ENCODE measurements at regions not wholly inside any gene's neighbourhood (a gene's known extent, or its start where the extent isn't known, plus 50 kb on each side); places are given as distances from the start of the nearest gene placed in this dataset.

DNA sequence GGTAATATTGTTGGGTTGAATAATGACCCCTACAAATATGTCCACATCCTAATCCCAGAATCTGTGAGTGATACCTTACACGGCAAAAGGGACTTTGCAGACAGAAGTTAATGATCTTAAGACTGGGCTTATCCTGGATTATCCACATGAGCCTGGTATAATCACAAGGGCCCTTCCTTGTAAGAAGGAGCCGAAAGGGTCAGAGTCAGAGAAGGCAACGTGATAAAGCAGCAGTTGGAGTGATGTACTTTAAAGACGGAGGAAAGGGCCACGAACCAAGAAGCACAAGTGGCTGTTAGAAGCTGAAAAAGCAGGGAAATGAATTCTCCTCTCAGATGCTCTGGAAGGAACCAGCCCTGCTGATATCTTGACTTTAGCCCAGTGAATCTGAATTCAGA is 137.8 kb downstream of the UTP18 start:
- Histone ChIP-seq H3K9me3 (no peaks in the 10 kb centered on the region), H3K4me1 (no peaks in the 10 kb centered on the region), H3K27ac (no peak overlapping the region), H3K36me3 (no peaks in the 10 kb centered on the region), H3K4me3 (no peak overlapping the region), H3K27me3 (peaks cover 0 to 4% (median 0%) of the 10 kb centered on the region in 3 donors)
- 61 to 73% (median 71%) methylated on average over 5 of the region's 5 CpGs for WGBS, 5 donors
- intact Hi-C loops (cut with DNase I; ENCODE audit: low total_unique reads): no loop called here
- no peak for DNase-seq
- TF ChIP-seq, protein P1, sequence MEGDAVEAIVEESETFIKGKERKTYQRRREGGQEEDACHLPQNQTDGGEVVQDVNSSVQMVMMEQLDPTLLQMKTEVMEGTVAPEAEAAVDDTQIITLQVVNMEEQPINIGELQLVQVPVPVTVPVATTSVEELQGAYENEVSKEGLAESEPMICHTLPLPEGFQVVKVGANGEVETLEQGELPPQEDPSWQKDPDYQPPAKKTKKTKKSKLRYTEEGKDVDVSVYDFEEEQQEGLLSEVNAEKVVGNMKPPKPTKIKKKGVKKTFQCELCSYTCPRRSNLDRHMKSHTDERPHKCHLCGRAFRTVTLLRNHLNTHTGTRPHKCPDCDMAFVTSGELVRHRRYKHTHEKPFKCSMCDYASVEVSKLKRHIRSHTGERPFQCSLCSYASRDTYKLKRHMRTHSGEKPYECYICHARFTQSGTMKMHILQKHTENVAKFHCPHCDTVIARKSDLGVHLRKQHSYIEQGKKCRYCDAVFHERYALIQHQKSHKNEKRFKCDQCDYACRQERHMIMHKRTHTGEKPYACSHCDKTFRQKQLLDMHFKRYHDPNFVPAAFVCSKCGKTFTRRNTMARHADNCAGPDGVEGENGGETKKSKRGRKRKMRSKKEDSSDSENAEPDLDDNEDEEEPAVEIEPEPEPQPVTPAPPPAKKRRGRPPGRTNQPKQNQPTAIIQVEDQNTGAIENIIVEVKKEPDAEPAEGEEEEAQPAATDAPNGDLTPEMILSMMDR (IDR thresholded peaks at IDR 0.05): no peak
- no peak for TF ChIP-seq POLR2AphosphoS5 (IDR thresholded peaks at IDR 0.05)
- TF ChIP-seq EP300 (IDR thresholded peaks at IDR 0.05): no peak
- TF ChIP-seq POLR2A (IDR thresholded peaks at IDR 0.05): no peak

DNA sequence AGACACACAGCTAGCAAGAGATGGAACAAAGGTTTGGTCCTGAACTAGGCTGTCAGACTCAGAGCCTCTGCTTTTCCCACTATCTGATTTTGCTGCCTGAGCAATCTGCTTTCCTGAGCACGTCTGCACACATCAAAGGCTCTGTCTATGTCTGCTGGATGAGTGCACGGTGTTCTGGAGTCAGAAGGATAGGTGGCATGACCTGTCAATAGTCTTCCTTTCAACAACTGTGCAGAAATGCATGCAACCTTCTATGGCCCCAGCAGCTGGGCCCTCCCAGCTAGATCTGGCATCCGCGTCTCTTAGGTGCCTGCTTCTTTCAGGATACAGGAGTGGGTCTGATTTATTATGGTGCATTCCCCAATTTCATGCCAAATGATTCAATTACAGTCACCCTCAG is 138.3 kb downstream of the UTP18 start:
- Histone ChIP-seq H3K27ac (no peak overlapping the region), H3K4me3 (no peak overlapping the region), H3K9me3 (no peaks in the 10 kb centered on the region), H3K36me3 (no peaks in the 10 kb centered on the region), H3K27me3 (peaks cover 0 to 1% (median 0%) of the 10 kb centered on the region in 3 donors), H3K4me1 (no peaks in the 10 kb centered on the region)
- DNase-seq: no peak
- intact Hi-C loops (cut with DNase I; ENCODE audit: low total_unique reads): no loop called here
- TF ChIP-seq POLR2A (IDR thresholded peaks at IDR 0.05) (no peak), EP300 (IDR thresholded peaks at IDR 0.05) (no peak), POLR2AphosphoS5 (IDR thresholded peaks at IDR 0.05) (no peak)
- TF ChIP-seq, protein P1 (IDR thresholded peaks at IDR 0.05): no peak
- WGBS, 5 donors: 48 to 57% (median 54%) methylated on average over 4 of the region's 4 CpGs

DNA sequence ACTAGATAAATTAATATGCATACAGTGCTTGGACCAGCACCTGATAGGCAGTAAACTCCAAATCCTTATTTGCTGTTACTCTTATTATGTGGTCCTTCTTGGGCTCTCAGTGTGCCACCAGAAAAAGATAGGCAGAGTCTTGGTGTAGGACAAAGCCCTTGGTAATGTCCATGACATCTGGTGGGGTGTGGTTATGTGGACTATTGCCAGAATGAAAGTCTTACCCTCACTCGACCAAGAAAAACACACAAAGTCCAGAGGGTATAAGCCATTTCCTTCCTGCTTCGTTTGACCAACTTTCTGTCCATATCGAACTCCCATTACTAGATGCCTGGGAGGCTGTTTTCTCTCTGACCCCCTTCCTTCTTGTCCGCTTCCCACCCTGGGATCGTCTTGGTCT is 140.9 kb downstream of the UTP18 start:
- no peaks in the 10 kb centered on the region for H3K27me3 ChIP-seq
- H3K36me3 ChIP-seq: no peaks in the 10 kb centered on the region
- TF ChIP-seq, protein P1 (IDR thresholded peaks at IDR 0.05): no peak
- no peak for TF ChIP-seq EP300 (IDR thresholded peaks at IDR 0.05)
- no peak for TF ChIP-seq POLR2AphosphoS5 (IDR thresholded peaks at IDR 0.05)
- TF ChIP-seq POLR2A (IDR thresholded peaks at IDR 0.05): no peak
- H3K27ac ChIP-seq: no peak overlapping the region
- H3K9me3 ChIP-seq: no peaks in the 10 kb centered on the region
- intact Hi-C loops (cut with DNase I; ENCODE audit: low total_unique reads): no loop called here
- no peak for DNase-seq
- H3K4me3 ChIP-seq: no peak overlapping the region
- H3K4me1 ChIP-seq: no peaks in the 10 kb centered on the region
- 53 to 72% (median 64%) methylated on average over 4 to 5 of the region's 5 CpGs for WGBS, 5 donors

DNA sequence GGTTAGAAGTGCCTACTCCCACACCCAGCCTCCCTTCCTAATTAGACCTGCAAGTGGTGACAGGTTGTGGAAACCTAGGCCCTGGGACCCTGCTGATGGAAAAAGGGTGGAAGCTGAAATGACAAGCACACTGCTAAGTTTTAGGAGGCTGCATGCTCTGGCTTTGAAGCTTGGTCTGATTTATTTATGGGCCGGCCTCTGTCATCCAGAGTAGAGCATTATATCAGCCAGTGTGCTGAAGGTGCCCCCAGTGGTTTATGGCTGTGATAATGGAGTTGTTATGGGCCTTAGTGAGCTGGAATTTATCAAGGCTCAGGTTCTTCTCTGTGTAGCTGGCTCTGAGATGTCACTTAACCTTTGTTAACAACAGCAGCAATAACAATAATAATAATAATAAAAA is 142.6 kb downstream of the UTP18 start:
- intact Hi-C loops (cut with DNase I; ENCODE audit: low total_unique reads): no loop called here
- 75 to 91% (median 81%) methylated on average over 1 of the region's 1 CpG for WGBS, 5 donors
- Histone ChIP-seq H3K27ac (no peak overlapping the region), H3K9me3 (no peaks in the 10 kb centered on the region), H3K27me3 (no peaks in the 10 kb centered on the region), H3K4me1 (no peaks in the 10 kb centered on the region), H3K36me3 (no peaks in the 10 kb centered on the region), H3K4me3 (no peak overlapping the region)
- no peak for TF ChIP-seq EP300 (IDR thresholded peaks at IDR 0.05)
- no peak for DNase-seq

DNA sequence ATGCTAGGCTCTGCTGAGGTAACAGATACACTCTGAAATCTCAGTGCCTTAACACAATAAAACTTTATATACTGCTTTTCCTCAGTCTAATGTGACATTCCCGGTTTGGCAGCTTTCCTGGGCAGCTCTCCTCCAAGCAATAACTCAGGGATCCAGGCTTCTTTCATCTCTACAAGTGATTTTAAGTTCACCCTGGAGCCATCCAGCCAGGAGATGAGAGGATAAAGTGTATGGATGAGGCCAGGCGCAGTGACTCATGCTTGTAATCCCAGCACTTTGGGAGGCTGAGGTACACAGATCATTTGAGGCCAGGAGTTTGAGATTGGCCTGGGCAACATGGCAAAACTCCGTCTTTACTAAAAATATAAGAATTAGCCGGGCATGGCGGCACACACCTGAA is 147.2 kb downstream of the UTP18 start:
- Histone ChIP-seq H3K27ac (no peak overlapping the region), H3K9me3 (no peaks in the 10 kb centered on the region), H3K27me3 (peaks cover 0 to 10% (median 3%) of the 10 kb centered on the region in 3 donors), H3K4me1 (no peaks in the 10 kb centered on the region), H3K36me3 (no peaks in the 10 kb centered on the region), H3K4me3 (no peak overlapping the region)
- no peak for TF ChIP-seq EP300 (IDR thresholded peaks at IDR 0.05)
- TF ChIP-seq POLR2AphosphoS5 (IDR thresholded peaks at IDR 0.05): no peak
- TF ChIP-seq POLR2A (IDR thresholded peaks at IDR 0.05): no peak
- TF ChIP-seq, protein P1 (IDR thresholded peaks at IDR 0.05): no peak
- WGBS, 5 donors: 85 to 89% (median 87%) methylated on average over 5 of the region's 5 CpGs
- intact Hi-C loops (cut with DNase I; ENCODE audit: low total_unique reads): no loop called here
- no peak for DNase-seq
